Testis (tissue), 2 donors: ENCODE measurements at regions not wholly inside any gene's neighbourhood (a gene's known extent, or its start where the extent isn't known, plus 50 kb on each side); places are given as distances from the start of the nearest gene placed in this dataset.

ENCODE experiments used
- DNase-seq: peaks from one replicate; pipeline ENCODE4 v3.0.0-alpha.2; 2019
- H3K27ac ChIP-seq, 2 donors: fragments of 200-600 bp; sonication (generic); one replicate each; pipeline ENCODE4 v1.5.1; 2019
- H3K27me3 ChIP-seq: fragments of 200-600 bp; sonication (generic); one replicate; pipeline ENCODE4 v1.5.1; 2019
- H3K36me3 ChIP-seq: fragments of 200-600 bp; sonication (generic); one replicate; pipeline ENCODE4 v1.5.1; 2017; ENCODE audit warnings: low read depth; ENCODE audit errors: missing control alignments
- H3K4me1 ChIP-seq: fragments of 200-600 bp; sonication (generic); one replicate; pipeline ENCODE4 v1.5.1; 2019
- H3K4me3 ChIP-seq, 2 donors: fragments of 200-600 bp; sonication (generic); one replicate each; pipeline ENCODE4 v1.5.1; 2017 to 2019
- H3K9me3 ChIP-seq: fragments of 200-600 bp; sonication (generic); one replicate; pipeline ENCODE4 v1.5.1; 2017
- CTCF ChIP-seq, 3 experiments: fragments of 450-650 bp in 2 of 3; fragments of 200-600 bp in 1 of 3; sonication (generic) in 1 of 3; IDR thresholded peaks; one replicate each; pipeline ENCODE4 v1.5.1; 2016 to 2019; ENCODE audit warnings: antibody characterized with exemption in 3 of 3, mild to moderate bottlenecking in 2 of 3, moderate library complexity in 1 of 3
- POLR2A ChIP-seq: fragments of 450-650 bp; IDR thresholded peaks from one replicate; pipeline ENCODE4 v1.6.1; 2017; ENCODE audit warnings: antibody characterized with exemption, mild to moderate bottlenecking, moderate library complexity
- WGBS, 2 donors: methylation state at CpG; one replicate each; pipeline ENCODE4 v1.1.5; 2018; 5-methylcytosine and 5-hydroxymethylcytosine counted together
- intact Hi-C: fragments of 100-400 bp; cut with DNase I; formaldehyde crosslinking; loops from one replicate; pipeline ENCODE4 v1.15.1; 2023; ENCODE audit warnings: low total_unique reads

DNA sequence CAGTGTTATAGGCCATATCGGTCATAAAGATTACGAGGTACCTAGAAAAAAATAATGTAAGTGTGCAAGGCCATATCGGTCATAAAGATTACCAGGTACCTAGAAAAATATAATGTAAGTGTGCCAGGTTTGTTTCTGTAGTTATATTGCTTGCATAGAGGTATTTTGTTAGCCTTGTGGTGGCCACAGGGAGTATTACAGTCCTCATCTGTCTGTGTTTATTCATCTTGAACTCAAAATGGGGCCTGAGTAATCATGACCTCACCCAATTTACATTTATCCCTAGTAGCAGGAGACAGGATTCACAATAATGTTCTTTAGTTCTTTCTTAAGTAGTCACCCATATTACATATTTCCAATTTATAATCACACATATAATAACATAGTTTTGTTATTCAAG lies 459.7 kb downstream of the MID1IP1 start:
- intact Hi-C loops: no loop called here
- H3K9me3 ChIP-seq: no peaks in the 10 kb centered on the region
- 72 to 77% methylated on average over 3 of the region's 3 CpGs for WGBS, 2 donors
- no peak for TF ChIP-seq POLR2A
- TF ChIP-seq CTCF (IDR thresholded peaks at IDR 0.05): no peak
- no peaks in the 10 kb centered on the region for H3K27me3 ChIP-seq
- no peak overlapping the region for H3K4me3 ChIP-seq
- H3K36me3 ChIP-seq: no peaks in the 10 kb centered on the region
- no peak overlapping the region for H3K27ac ChIP-seq
- no peaks in the 10 kb centered on the region for H3K4me1 ChIP-seq
- no peak for DNase-seq

DNA sequence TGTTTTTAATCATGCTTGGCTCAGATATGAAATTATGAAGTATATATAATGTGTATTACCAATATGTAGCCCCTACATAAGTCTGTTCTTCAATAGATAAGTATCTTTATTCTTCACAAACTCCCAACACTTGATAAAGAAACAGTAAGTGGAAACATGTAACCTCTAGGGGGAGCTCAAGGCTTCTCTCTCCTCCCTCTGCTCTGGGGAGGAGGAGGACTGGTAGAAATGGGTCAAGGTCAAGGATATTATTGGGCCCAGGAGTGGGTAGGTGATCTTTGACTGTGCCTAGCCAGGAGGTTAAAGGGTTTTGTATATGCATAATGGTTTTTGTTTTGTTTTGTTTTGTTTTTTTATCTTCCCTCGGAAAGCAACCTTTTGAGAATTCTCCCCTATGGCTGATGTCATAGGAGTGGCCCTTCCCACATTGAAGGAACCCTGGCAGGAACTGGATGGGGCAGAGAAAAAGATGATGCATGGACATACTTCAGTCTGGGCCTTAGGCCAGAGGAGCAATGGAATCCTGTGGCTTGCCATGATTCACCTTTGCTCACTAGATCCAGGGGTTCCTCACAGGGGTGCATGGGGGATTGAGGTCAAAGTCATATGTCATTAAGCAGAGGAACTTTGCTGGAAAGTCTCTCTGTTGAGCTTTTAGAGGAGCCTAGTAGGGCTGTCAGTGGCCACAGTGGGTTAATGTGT lies 460.3 kb downstream of the MID1IP1 start:
- intact Hi-C loops: no loop called here
- WGBS, 2 donors: 44 to 100% methylated on average over 1 of the region's 1 CpG

DNA sequence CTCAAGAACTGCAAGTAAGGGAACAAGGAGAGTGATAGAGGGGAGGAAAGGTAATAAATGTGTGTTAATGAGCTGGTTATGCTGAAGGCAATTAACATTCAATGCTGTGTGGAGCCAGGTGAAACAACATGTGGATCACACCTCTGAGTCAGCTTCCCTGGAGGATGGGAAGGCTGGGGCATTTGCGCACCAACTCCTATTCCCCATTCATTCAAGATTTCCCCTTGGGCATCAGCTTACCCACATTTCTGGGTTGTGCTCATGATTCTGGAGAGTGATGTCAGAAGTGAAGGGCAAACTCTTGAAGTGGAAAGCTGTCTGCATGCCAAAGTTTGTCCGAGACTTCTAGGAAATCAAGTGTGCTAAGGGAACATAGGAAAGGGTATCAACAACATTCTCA lies 461.4 kb downstream of the MID1IP1 start:
- Histone ChIP-seq H3K36me3 (no peaks in the 10 kb centered on the region), H3K9me3 (no peaks in the 10 kb centered on the region), H3K4me3 (no peak overlapping the region), H3K27ac (no peak overlapping the region), H3K4me1 (no peaks in the 10 kb centered on the region), H3K27me3 (no peaks in the 10 kb centered on the region)
- intact Hi-C loops: no loop called here
- DNase-seq: no peak
- 61 to 86% methylated on average over 2 of the region's 2 CpGs for WGBS, 2 donors
- TF ChIP-seq CTCF (IDR thresholded peaks at IDR 0.05): no peak
- TF ChIP-seq POLR2A: no peak

More for the DNA sequence above, 460.3 kb downstream of the MID1IP1 start:
- no peak overlapping the region for H3K27ac ChIP-seq
- no peaks in the 10 kb centered on the region for H3K36me3 ChIP-seq
- TF ChIP-seq CTCF (IDR thresholded peaks at IDR 0.05): peak; percentile 10 to 41 (median 39)
- TF ChIP-seq POLR2A: no peak
- H3K4me1 ChIP-seq: no peaks in the 10 kb centered on the region
- no peak for DNase-seq
- no peaks in the 10 kb centered on the region for H3K27me3 ChIP-seq
- H3K4me3 ChIP-seq: no peak overlapping the region
- H3K9me3 ChIP-seq: no peaks in the 10 kb centered on the region

GRCh38 chrX:39264023-39264422 lies 462.8 kb downstream of the MID1IP1 start:
- Histone ChIP-seq H3K27ac (no peak overlapping the region), H3K27me3 (no peaks in the 10 kb centered on the region), H3K36me3 (no peaks in the 10 kb centered on the region), H3K4me1 (no peaks in the 10 kb centered on the region), H3K9me3 (no peaks in the 10 kb centered on the region), H3K4me3 (no peak overlapping the region)
- 71 to 94% methylated on average over 3 of the region's 3 CpGs for WGBS, 2 donors
- intact Hi-C loops: no loop called here
- DNase-seq: no peak
- TF ChIP-seq CTCF (IDR thresholded peaks at IDR 0.05) (no peak), POLR2A (no peak)

GRCh38 chrX:39267176-39267575 lies 465.9 kb downstream of the MID1IP1 start:
- Histone ChIP-seq H3K27me3 (no peaks in the 10 kb centered on the region), H3K36me3 (no peaks in the 10 kb centered on the region), H3K4me1 (no peaks in the 10 kb centered on the region), H3K9me3 (no peaks in the 10 kb centered on the region), H3K27ac (no peak overlapping the region), H3K4me3 (no peak overlapping the region)
- TF ChIP-seq CTCF (IDR thresholded peaks at IDR 0.05): no peak
- no peak for DNase-seq
- intact Hi-C loops: no loop called here
- WGBS, 2 donors: 100% methylated on average over 2 of the region's 2 CpGs
